ENCODE measurements at regions not wholly inside any gene's neighbourhood (a gene's known extent, or its start where the extent isn't known, plus 50 kb on each side); places are given as distances from the start of the nearest gene placed in this dataset.
A peak's percentile ranks its signal among the peaks of the same experiment; 100 is the strongest.

- DNase-seq (ENCODE audit: low read depth, low spot score) = no peak
Measured at GRCh38 chr14:81946834-81947798, 413.5 kb upstream of the SEL1L start.

GRCh38 chr14:81952917-81953316, 419.3 kb upstream of the SEL1L start:
- no peak for DNase-seq (ENCODE audit: low read depth, low spot score)

- no peak for DNase-seq (ENCODE audit: low read depth, low spot score)
Measured at GRCh38 chr14:81953419-81953818, 419.8 kb upstream of the SEL1L start.

- DNase-seq (ENCODE audit: low read depth, low spot score) = no peak
Measured at GRCh38 chr14:81955123-81955522, 421.5 kb upstream of the SEL1L start.

- no peak for DNase-seq (ENCODE audit: low read depth, low spot score)
Measured at GRCh38 chr14:81960781-81961180, 427.1 kb upstream of the SEL1L start.

GRCh38 chr14:81963846-81964245, 430.2 kb upstream of the SEL1L start:
- no peak for DNase-seq (ENCODE audit: low read depth, low spot score)

- no peak for DNase-seq (ENCODE audit: low read depth, low spot score)
Measured at GRCh38 chr14:81970307-81970706, 436.7 kb upstream of the SEL1L start.

GRCh38 chr14:81971911-81972310, 438.3 kb upstream of the SEL1L start:
- no peak for DNase-seq (ENCODE audit: low read depth, low spot score)

GRCh38 chr14:81972601-81973000, 438.9 kb upstream of the SEL1L start:
- DNase-seq (ENCODE audit: low read depth, low spot score) = no peak

- DNase-seq (ENCODE audit: low read depth, low spot score) = no peak
Measured at GRCh38 chr14:81974543-81974942, 440.9 kb upstream of the SEL1L start.

GRCh38 chr14:81980601-81981306, 447.1 kb upstream of the SEL1L start:
- DNase-seq (ENCODE audit: low read depth, low spot score) = no peak

GRCh38 chr14:81981307-81981675, 447.6 kb upstream of the SEL1L start:
- no peak for DNase-seq (ENCODE audit: low read depth, low spot score)

GRCh38 chr14:81982046-81982445, 448.4 kb upstream of the SEL1L start:
- no peak for DNase-seq (ENCODE audit: low read depth, low spot score)

GRCh38 chr14:81986005-81986404, 452.4 kb upstream of the SEL1L start:
- DNase-seq (ENCODE audit: low read depth, low spot score) = no peak

GRCh38 chr14:81989211-81989610, 455.6 kb upstream of the SEL1L start:
- no peak for DNase-seq (ENCODE audit: low read depth, low spot score)

- DNase-seq (ENCODE audit: low read depth, low spot score) = peak; percentile 15
Measured at GRCh38 chr14:81990312-81990761, 456.7 kb upstream of the SEL1L start.

- DNase-seq (ENCODE audit: low read depth, low spot score) = no peak
Measured at GRCh38 chr14:81991998-81992397, 458.3 kb upstream of the SEL1L start.

- DNase-seq (ENCODE audit: low read depth, low spot score) = no peak
Measured at GRCh38 chr14:81993432-81993831, 459.8 kb upstream of the SEL1L start.

GRCh38 chr14:82003426-82003825, 469.8 kb upstream of the SEL1L start:
- no peak for DNase-seq (ENCODE audit: low read depth, low spot score)

- DNase-seq (ENCODE audit: low read depth, low spot score) = no peak
Measured at GRCh38 chr14:82009076-82009475, 475.4 kb upstream of the SEL1L start.

- no peak for DNase-seq (ENCODE audit: low read depth, low spot score)
Measured at GRCh38 chr14:82009993-82010392, 476.3 kb upstream of the SEL1L start.

- no peak for DNase-seq (ENCODE audit: low read depth, low spot score)
Measured at GRCh38 chr14:82011460-82011859, 477.8 kb upstream of the SEL1L start.

- no peak for DNase-seq (ENCODE audit: low read depth, low spot score)
Measured at GRCh38 chr14:82029038-82029437, 495.4 kb upstream of the SEL1L start.
